WTC11 (cell line): ENCODE measurements at regions not wholly inside any gene's neighbourhood (a gene's known extent, or its start where the extent isn't known, plus 50 kb on each side); places are given as distances from the start of the nearest gene placed in this dataset.

Experiments used
- ATAC-seq: fragments of 200-7000 bp; cut with Tn5 transposase; 2 replicates; pipeline ENCODE4 v1.10.0; 2021; ENCODE audit warnings: mild to moderate bottlenecking, moderate library complexity
- CTCF ChIA-PET: fragments of 300-600 bp; sonication (Branson Sonifier 250); formaldehyde crosslinking; loops from one replicate; lab custom pipeline; 2021; ENCODE audit warnings: antibody characterized with exemption; lab: Charles Lee
- POLR2A ChIA-PET: fragments of 350-600 bp; sonication (Branson Sonifier 250); formaldehyde crosslinking; loops from one replicate; lab custom pipeline; 2021; ENCODE audit warnings: antibody characterized with exemption; lab: Charles Lee
- DNase-seq: peaks from one replicate; pipeline ENCODE4 v3.0.0; 2021; ENCODE audit warnings: low spot score
- H3K27ac Mint-ChIP-seq: 2 replicates; pipeline ENCODE4 v1.8.0; 2021; ENCODE audit warnings: mixed read lengths
- H3K27me3 Mint-ChIP-seq: 2 replicates; pipeline ENCODE4 v1.8.0; 2021; ENCODE audit warnings: low read depth, mild to moderate bottlenecking, moderate library complexity, mixed read lengths
- H3K36me3 Mint-ChIP-seq: 2 replicates; pipeline ENCODE4 v1.8.0; 2021; ENCODE audit warnings: mixed read lengths
- H3K4me1 Mint-ChIP-seq: 2 replicates; pipeline ENCODE4 v1.8.0; 2022; ENCODE audit warnings: mixed read lengths
- H3K4me3 Mint-ChIP-seq: 2 replicates; pipeline ENCODE4 v1.8.0; 2021; ENCODE audit warnings: mild to moderate bottlenecking, moderate library complexity, mixed read lengths
- H3K9me3 Mint-ChIP-seq: 2 replicates; pipeline ENCODE4 v1.8.0; 2021; ENCODE audit warnings: mixed read lengths
- AFF4 ChIP-seq: sonication (generic); formaldehyde crosslinking; IDR thresholded peaks from 2 replicates; pipeline ENCODE4 v1.8.1; 2023; ENCODE audit warnings: mild to moderate bottlenecking, missing genetic modification reagents, borderline replicate concordance
- ATF6 ChIP-seq: sonication (generic); formaldehyde crosslinking; IDR thresholded peaks from 2 replicates; pipeline ENCODE4 v1.8.1; 2023; ENCODE audit warnings: mild to moderate bottlenecking, missing genetic modification reagents
- CTCF ChIP-seq: fragments of 200-600 bp; IDR thresholded peaks from 2 replicates; pipeline ENCODE4 v1.8.0; 2022; ENCODE audit warnings: antibody characterized with exemption
- ESRRA ChIP-seq: sonication (generic); formaldehyde crosslinking; IDR thresholded peaks from 2 replicates; pipeline ENCODE4 v1.8.1; 2022; ENCODE audit warnings: mild to moderate bottlenecking, missing genetic modification reagents, borderline replicate concordance
- GABPB1 ChIP-seq: sonication (generic); formaldehyde crosslinking; IDR thresholded peaks from 2 replicates; pipeline ENCODE4 v1.8.1; 2023; ENCODE audit warnings: mild to moderate bottlenecking, missing genetic modification reagents
- HMGA2 ChIP-seq: fragments of 250-450 bp; sonication (Bioruptor Pico); IDR thresholded peaks from 2 replicates; pipeline ENCODE4 v1.4.0; 2021; ENCODE audit warnings: mild to moderate bottlenecking, moderate library complexity
- NR1H2 ChIP-seq: sonication (generic); formaldehyde crosslinking; IDR thresholded peaks from 2 replicates; pipeline ENCODE4 v1.9.0; 2021; ENCODE audit warnings: mild to moderate bottlenecking, moderate library complexity, missing genetic modification reagents
- SP1 ChIP-seq: sonication (generic); formaldehyde crosslinking; conservative IDR thresholded peaks from 2 replicates; pipeline ENCODE4 v1.8.1; 2022; ENCODE audit warnings: missing genetic modification reagents
- STAT6 ChIP-seq: sonication (generic); formaldehyde crosslinking; conservative IDR thresholded peaks from 2 replicates; pipeline ENCODE4 v1.8.1; 2023; ENCODE audit warnings: mild to moderate bottlenecking, low read depth, missing genetic modification reagents, moderate library complexity
- ZMAT4 ChIP-seq: fragments of 250-450 bp; sonication (Bioruptor Pico); IDR thresholded peaks from 2 replicates; pipeline ENCODE4 v1.9.0; 2021; ENCODE audit warnings: mild to moderate bottlenecking
- ZNF232 ChIP-seq: sonication (generic); formaldehyde crosslinking; IDR thresholded peaks from 2 replicates; pipeline ENCODE4 v1.8.0; 2022; ENCODE audit warnings: mild to moderate bottlenecking, missing genetic modification reagents
- ZNF425 ChIP-seq: fragments of 250-450 bp; sonication (Bioruptor Pico); conservative IDR thresholded peaks from 2 replicates; pipeline ENCODE4 v1.9.0; 2021; ENCODE audit warnings: mild to moderate bottlenecking
- TF ChIP-seq, protein P1 (sequence below): sonication (generic); formaldehyde crosslinking; IDR thresholded peaks from 2 replicates; pipeline ENCODE4 v1.8.1; 2023; ENCODE audit warnings: mild to moderate bottlenecking, missing genetic modification reagents, moderate library complexity
- TF ChIP-seq, protein P2 (sequence below): fragments of 250-450 bp; sonication (Bioruptor Pico); IDR thresholded peaks from 2 replicates; pipeline ENCODE4 v1.9.0; 2021; ENCODE audit warnings: moderate library complexity, mild to moderate bottlenecking, inconsistent platforms, borderline replicate concordance
- TF ChIP-seq, protein P3 (sequence below): fragments of 250-450 bp; sonication (Bioruptor Pico); IDR thresholded peaks from 2 replicates; pipeline ENCODE4 v1.9.0; 2021; ENCODE audit warnings: mild to moderate bottlenecking, borderline replicate concordance

DNA sequence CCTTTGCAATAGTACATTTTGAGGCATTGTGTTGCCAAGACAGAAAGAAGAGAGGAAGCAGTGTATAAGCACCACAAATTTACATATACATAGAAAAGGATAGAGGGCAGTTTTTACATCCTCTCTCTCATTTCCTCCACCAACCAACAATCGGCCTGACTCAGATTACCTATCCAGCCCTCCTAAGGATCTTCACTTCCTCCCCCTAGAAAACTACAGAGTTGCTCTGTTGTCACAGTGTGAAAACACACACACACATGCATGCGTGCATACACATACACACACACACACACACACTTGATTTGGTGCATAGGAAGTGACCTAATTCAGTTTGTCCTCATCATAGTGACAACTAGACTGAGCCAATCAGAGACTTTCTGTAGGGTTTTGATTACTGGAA, 98.8 kb upstream of the SPRY1 start:
- no peaks in the 10 kb centered on the region for H3K9me3 Mint-ChIP-seq
- no peaks in the 10 kb centered on the region for H3K36me3 Mint-ChIP-seq
- H3K27me3 Mint-ChIP-seq = no peaks in the 10 kb centered on the region
- ChIA-PET POLR2A (no interaction called here), CTCF (no interaction called here)
- peaks cover 61% of the 10 kb centered on the region for H3K4me1 Mint-ChIP-seq
- ATAC-seq (peak; percentile 70), DNase-seq (no peak)
- no peak overlapping the region for H3K4me3 Mint-ChIP-seq
- H3K27ac Mint-ChIP-seq = peak overlapping the region; percentile 85
- TF ChIP-seq ZMAT4 (CRISPR knock-in tag) (no peak), HMGA2 (CRISPR knock-in tag) (no peak), STAT6 (CRISPR knock-in tag) (no peak), SP1 (no peak), ZNF232 (CRISPR knock-in tag) (no peak), ESRRA (no peak), NR1H2 (CRISPR knock-in tag) (no peak), ZNF425 (CRISPR knock-in tag) (no peak), CTCF (no peak), ATF6 (CRISPR knock-in tag) (no peak), AFF4 (CRISPR knock-in tag) (no peak), GABPB1 (CRISPR knock-in tag) (no peak)
- TF ChIP-seq, protein P1, sequence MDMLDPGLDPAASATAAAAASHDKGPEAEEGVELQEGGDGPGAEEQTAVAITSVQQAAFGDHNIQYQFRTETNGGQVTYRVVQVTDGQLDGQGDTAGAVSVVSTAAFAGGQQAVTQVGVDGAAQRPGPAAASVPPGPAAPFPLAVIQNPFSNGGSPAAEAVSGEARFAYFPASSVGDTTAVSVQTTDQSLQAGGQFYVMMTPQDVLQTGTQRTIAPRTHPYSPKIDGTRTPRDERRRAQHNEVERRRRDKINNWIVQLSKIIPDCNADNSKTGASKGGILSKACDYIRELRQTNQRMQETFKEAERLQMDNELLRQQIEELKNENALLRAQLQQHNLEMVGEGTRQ (CRISPR knock-in tag) = no peak
- TF ChIP-seq, protein P2, sequence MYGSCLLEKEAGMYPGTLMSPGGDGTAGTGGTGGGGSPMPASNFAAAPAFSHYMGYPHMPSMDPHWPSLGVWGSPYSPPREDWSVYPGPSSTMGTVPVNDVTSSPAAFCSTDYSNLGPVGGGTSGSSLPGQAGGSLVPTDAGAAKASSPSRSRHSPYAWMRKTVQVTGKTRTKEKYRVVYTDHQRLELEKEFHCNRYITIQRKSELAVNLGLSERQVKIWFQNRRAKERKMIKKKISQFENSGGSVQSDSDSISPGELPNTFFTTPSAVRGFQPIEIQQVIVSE (CRISPR knock-in tag) = no peak
- TF ChIP-seq, protein P3, sequence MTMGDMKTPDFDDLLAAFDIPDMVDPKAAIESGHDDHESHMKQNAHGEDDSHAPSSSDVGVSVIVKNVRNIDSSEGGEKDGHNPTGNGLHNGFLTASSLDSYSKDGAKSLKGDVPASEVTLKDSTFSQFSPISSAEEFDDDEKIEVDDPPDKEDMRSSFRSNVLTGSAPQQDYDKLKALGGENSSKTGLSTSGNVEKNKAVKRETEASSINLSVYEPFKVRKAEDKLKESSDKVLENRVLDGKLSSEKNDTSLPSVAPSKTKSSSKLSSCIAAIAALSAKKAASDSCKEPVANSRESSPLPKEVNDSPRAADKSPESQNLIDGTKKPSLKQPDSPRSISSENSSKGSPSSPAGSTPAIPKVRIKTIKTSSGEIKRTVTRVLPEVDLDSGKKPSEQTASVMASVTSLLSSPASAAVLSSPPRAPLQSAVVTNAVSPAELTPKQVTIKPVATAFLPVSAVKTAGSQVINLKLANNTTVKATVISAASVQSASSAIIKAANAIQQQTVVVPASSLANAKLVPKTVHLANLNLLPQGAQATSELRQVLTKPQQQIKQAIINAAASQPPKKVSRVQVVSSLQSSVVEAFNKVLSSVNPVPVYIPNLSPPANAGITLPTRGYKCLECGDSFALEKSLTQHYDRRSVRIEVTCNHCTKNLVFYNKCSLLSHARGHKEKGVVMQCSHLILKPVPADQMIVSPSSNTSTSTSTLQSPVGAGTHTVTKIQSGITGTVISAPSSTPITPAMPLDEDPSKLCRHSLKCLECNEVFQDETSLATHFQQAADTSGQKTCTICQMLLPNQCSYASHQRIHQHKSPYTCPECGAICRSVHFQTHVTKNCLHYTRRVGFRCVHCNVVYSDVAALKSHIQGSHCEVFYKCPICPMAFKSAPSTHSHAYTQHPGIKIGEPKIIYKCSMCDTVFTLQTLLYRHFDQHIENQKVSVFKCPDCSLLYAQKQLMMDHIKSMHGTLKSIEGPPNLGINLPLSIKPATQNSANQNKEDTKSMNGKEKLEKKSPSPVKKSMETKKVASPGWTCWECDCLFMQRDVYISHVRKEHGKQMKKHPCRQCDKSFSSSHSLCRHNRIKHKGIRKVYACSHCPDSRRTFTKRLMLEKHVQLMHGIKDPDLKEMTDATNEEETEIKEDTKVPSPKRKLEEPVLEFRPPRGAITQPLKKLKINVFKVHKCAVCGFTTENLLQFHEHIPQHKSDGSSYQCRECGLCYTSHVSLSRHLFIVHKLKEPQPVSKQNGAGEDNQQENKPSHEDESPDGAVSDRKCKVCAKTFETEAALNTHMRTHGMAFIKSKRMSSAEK (CRISPR knock-in tag) = no peak
